22Rv1 (cell line): ENCODE measurements at regions not wholly inside any gene's neighbourhood (a gene's known extent, or its start where the extent isn't known, plus 50 kb on each side); places are given as distances from the start of the nearest gene placed in this dataset.

ENCODE experiments used
- H3K27ac ChIP-seq: fragments of 450-650 bp; 2 replicates; pipeline ENCODE4 v1.5.1; 2017
- ZFX ChIP-seq: fragments of 450-650 bp; IDR thresholded peaks from 2 replicates; pipeline ENCODE4 v1.6.1; 2017; ENCODE audit warnings: antibody characterized with exemption, borderline replicate concordance
- TF ChIP-seq, protein P1 (sequence below): fragments of 450-650 bp; IDR thresholded peaks from 2 replicates; pipeline ENCODE4 v1.5.1; 2017; ENCODE audit warnings: mild to moderate bottlenecking

DNA sequence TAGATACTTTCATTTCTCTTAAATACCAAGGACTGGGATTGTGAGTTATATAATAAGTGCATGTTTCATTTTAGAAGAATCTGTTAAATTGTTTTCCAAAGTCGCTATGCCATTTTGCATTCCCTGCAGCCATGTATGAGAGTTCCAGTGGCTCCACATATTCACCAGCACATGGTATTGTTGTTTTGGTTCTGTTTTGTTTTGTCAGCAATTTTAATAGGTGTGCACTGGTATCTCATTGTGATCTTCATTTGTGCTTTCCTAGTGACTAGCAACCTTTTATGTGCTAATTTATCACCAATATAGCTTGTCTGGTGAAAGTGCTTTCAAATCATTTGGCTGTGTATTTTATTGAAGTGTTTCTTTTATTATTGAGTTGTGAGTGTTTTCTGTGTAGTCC is 278.9 kb downstream of the ZNF516 start:
- H3K27ac ChIP-seq, result no peak overlapping the region
- no peak for TF ChIP-seq ZFX
- TF ChIP-seq, protein P1, sequence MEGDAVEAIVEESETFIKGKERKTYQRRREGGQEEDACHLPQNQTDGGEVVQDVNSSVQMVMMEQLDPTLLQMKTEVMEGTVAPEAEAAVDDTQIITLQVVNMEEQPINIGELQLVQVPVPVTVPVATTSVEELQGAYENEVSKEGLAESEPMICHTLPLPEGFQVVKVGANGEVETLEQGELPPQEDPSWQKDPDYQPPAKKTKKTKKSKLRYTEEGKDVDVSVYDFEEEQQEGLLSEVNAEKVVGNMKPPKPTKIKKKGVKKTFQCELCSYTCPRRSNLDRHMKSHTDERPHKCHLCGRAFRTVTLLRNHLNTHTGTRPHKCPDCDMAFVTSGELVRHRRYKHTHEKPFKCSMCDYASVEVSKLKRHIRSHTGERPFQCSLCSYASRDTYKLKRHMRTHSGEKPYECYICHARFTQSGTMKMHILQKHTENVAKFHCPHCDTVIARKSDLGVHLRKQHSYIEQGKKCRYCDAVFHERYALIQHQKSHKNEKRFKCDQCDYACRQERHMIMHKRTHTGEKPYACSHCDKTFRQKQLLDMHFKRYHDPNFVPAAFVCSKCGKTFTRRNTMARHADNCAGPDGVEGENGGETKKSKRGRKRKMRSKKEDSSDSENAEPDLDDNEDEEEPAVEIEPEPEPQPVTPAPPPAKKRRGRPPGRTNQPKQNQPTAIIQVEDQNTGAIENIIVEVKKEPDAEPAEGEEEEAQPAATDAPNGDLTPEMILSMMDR, result no peak

DNA sequence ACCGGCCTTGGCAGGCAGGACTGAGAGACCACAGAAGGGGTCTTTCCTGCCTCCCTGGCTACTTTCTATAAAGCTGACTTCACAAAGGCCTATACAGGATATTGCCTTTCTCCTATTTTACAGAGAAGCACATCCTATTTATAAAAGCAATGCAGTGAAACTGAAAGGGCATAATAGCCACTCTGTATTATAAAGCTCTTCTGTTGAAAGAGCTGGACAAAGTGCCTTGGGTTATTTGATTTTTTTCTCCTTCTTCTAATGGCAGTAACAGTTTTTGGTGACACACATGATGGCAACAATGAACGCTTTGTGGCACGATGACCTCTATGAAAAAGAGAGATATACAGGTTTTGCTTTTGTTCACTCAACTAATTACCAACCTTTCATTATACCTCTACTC is 281.1 kb downstream of the ZNF516 start:
- no peak for TF ChIP-seq ZFX
- TF ChIP-seq, protein P1, result no peak
- H3K27ac ChIP-seq, result no peak overlapping the region

DNA sequence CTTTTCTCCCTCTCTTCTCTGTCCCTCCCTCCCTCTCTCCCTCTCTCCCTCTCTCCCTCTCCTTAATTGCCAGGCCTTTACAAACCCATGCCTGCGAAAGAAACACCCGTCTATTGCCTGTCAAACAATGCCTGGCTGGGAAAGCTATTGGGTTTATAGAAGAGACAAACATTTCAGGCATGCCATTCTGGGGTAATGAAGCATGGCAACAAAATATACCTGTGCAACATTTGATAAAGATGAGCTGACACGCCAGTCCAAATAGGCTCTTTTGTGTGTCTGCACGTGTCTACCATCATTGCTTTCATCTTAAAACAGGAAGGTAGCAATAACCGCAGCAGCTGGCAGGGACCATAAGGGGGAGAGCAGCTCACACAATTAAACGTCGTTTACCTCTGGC is 282.1 kb downstream of the ZNF516 start:
- TF ChIP-seq, protein P1, result no peak
- no peak for TF ChIP-seq ZFX
- no peak overlapping the region for H3K27ac ChIP-seq

- TF ChIP-seq, protein P1, result no peak
- TF ChIP-seq ZFX, result no peak
- no peak overlapping the region for H3K27ac ChIP-seq
These were observed 285.4 kb downstream of the ZNF516 start for GRCh38 chr18:76209597-76209996.

DNA sequence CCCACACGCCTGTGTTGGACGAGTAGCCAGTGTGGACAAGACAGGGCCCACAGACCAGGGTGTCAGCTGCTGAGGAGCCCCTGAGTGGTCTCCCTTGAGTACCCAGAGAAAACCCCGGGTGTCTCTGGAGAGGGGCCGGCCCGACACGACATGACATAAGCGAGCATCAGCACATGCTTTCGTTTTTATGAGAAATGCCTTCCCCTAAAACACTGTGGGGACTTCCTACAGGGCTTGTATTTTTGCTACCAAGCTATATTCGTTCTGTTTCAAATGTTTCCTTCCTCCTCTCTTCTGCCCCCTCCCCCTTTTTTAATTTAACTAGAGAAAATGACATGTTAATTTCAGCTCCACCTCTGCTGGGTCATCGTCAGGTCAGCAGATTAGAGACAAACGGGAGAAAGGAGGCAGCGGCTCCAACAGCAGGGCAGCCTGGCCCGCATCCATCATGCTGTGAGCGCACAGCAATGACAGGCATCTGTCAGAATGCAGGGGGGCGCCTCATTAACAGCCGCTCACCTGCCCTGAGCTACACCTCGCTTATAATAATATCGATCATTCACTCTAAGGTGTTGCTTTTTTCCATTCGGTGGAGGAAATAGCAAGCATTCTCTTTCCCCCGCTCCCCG is 286.2 kb downstream of the ZNF516 start:
- TF ChIP-seq ZFX, result no peak
- TF ChIP-seq, protein P1, result no peak
- H3K27ac ChIP-seq, result no peak overlapping the region

DNA sequence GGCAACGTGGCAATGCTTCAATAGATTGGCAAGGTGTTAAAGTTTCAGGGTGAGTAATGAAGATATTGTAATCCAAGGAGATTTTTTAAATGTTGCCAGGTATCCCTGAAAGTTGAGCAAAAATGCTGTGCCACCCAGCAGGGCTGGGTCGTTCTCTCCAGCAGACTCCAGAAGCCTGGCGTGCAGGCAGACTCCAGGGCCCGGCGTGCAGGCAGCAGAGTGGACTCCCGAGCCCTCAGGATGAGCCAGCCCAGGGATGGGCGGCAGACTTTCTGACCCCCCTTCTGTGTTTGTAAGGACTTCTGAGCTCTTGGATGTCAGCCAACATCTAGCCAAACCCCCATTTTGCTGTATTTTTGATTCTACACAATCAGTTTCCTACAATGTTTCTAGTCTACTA is 289.1 kb downstream of the ZNF516 start:
- no peak overlapping the region for H3K27ac ChIP-seq
- TF ChIP-seq ZFX, result no peak
- TF ChIP-seq, protein P1, result no peak

DNA sequence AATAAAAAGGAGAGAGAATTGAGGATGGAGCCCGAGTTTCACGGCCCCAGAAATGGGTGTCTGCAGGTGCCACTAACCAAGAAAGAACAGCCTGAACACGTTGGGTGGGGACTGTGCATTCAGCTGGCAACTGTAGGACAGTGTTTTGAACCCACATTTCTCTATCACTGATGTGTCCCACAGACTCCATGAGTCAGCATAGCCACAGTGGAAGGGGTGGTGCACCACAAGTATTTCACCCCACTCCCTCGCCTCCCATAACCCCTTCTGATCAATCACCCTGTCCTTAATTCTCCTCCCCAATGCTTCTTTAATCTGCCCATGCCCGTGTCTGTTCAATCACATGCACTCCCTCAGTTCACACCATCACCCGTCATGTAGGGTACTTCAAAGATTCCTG is 291.5 kb downstream of the ZNF516 start:
- TF ChIP-seq ZFX, result no peak
- TF ChIP-seq, protein P1, result no peak
- no peak overlapping the region for H3K27ac ChIP-seq
